IMR-90 (cell line): ENCODE measurements at regions not wholly inside any gene's neighbourhood (a gene's known extent, or its start where the extent isn't known, plus 50 kb on each side); places are given as distances from the start of the nearest gene placed in this dataset.
A peak's percentile ranks its signal among the peaks of the same experiment; 100 is the strongest.

Experiments used
- ATAC-seq: fragments of 200-7000 bp; cut with Tn5 transposase; 2 replicates; pipeline ENCODE4 v1.9.1; 2020; ENCODE audit warnings: low read depth, mild to moderate bottlenecking, moderate library complexity
- BruUV-seq: library from RNA; stranded (reverse); fragments of 400-500 nt; replicated peaks from 2 replicates; lab custom pipeline; 2021; lab: Mats Ljungman, UMichigan
- CTCF ChIA-PET: fragments of 300-600 bp; formaldehyde crosslinking; extraction: SDS; loops from one replicate; lab custom pipeline; 2021; ENCODE audit warnings: antibody characterized with exemption; lab: Yijun Ruan, JAX
- POLR2A ChIA-PET: fragments of 300-600 bp; sonication (Branson Sonifier 250); formaldehyde crosslinking; loops from one replicate; lab custom pipeline; 2022; ENCODE audit warnings: antibody characterized with exemption; ENCODE audit not compliant: unreplicated experiment; lab: Charles Lee
- DNase-seq: peaks from one replicate; pipeline ENCODE4 v3.0.0; 2013
- H2AFZ ChIP-seq: replicated peaks from 2 replicates; pipeline ENCODE3; 2013; ENCODE audit warnings: low read length, mild to moderate bottlenecking; ENCODE audit not compliant: poor library complexity
- H2AK5ac ChIP-seq: 2 replicates; pipeline ENCODE4 v1.6.1; 2013; ENCODE audit warnings: low read depth, low read length, inconsistent platforms
- H2AK9ac ChIP-seq: replicated peaks from 2 replicates; pipeline ENCODE3; 2013; ENCODE audit warnings: mild to moderate bottlenecking, low read depth, low read length, moderate library complexity; ENCODE audit not compliant: poor library complexity
- H2BK120ac ChIP-seq: 2 replicates; pipeline ENCODE4 v1.6.1; 2013; ENCODE audit warnings: low read depth, low read length, inconsistent platforms
- H2BK15ac ChIP-seq: 3 replicates; pipeline ENCODE4 v1.6.1; 2013; ENCODE audit warnings: low read depth, low read length, inconsistent platforms
- H2BK20ac ChIP-seq: 2 replicates; pipeline ENCODE4 v1.6.1; 2013; ENCODE audit warnings: low read depth, mild to moderate bottlenecking, inconsistent platforms, low read length, moderate library complexity
- H2BK5ac ChIP-seq: 2 replicates; pipeline ENCODE4 v1.6.1; 2013; ENCODE audit warnings: mild to moderate bottlenecking, low read depth, low read length, inconsistent platforms; ENCODE audit not compliant: poor library complexity, severe bottlenecking
- H3K14ac ChIP-seq: replicated peaks from 2 replicates; pipeline ENCODE4 v1.6.1; 2013; ENCODE audit warnings: low read depth, low read length, inconsistent platforms
- H3K18ac ChIP-seq: 2 replicates; pipeline ENCODE4 v1.6.1; 2013; ENCODE audit warnings: low read depth, low read length, control low read depth
- H3K23ac ChIP-seq: 2 replicates; pipeline ENCODE4 v1.6.1; 2013; ENCODE audit warnings: low read depth, low read length, inconsistent platforms
- H3K27ac ChIP-seq: 2 replicates; pipeline ENCODE4 v1.5.1; 2013; ENCODE audit warnings: mild to moderate bottlenecking, control low read depth, low read length; ENCODE audit not compliant: insufficient read depth
- H3K27me3 ChIP-seq: 2 replicates; pipeline ENCODE4 v1.6.1; 2013; ENCODE audit warnings: low read length; ENCODE audit not compliant: control insufficient read depth, insufficient read depth
- H3K36me3 ChIP-seq: 2 replicates; pipeline ENCODE4 v1.6.1; 2013; ENCODE audit warnings: low read length, mixed read lengths; ENCODE audit not compliant: control insufficient read depth, insufficient read depth
- H3K4ac ChIP-seq: 2 replicates; pipeline ENCODE4 v1.6.1; 2013; ENCODE audit warnings: low read depth, low read length, inconsistent platforms
- H3K4me1 ChIP-seq: 2 replicates; pipeline ENCODE4 v1.6.1; 2013; ENCODE audit warnings: low read length, mixed read lengths; ENCODE audit not compliant: control insufficient read depth, insufficient read depth
- H3K4me2 ChIP-seq: 2 replicates; pipeline ENCODE4 v1.6.1; 2013; ENCODE audit warnings: low read depth, mild to moderate bottlenecking, control low read depth, low read length, moderate library complexity
- H3K4me3 ChIP-seq: 2 replicates; pipeline ENCODE4 v1.5.1; 2013; ENCODE audit warnings: low read depth, mild to moderate bottlenecking, control low read depth, low read length, moderate library complexity; ENCODE audit not compliant: insufficient read depth
- H3K56ac ChIP-seq: 2 replicates; pipeline ENCODE4 v1.6.1; 2013; ENCODE audit warnings: low read length, inconsistent platforms; ENCODE audit not compliant: insufficient read depth; ENCODE audit errors: extremely low read depth
- H3K79me1 ChIP-seq, 2 experiments: 2 replicates each; pipeline ENCODE4 v1.6.1; 2013; ENCODE audit warnings: low read length in 2 of 2, inconsistent platforms in 1 of 2, low read depth in 1 of 2
- H3K9ac ChIP-seq: 2 replicates; pipeline ENCODE4 v1.6.1; 2013; ENCODE audit warnings: low read depth, low read length, control low read depth
- H3K9me1 ChIP-seq: 2 replicates; pipeline ENCODE4 v1.6.1; 2013; ENCODE audit warnings: low read length, inconsistent platforms; ENCODE audit not compliant: insufficient read depth
- H3K9me3 ChIP-seq: 2 replicates; pipeline ENCODE4 v1.6.1; 2013; ENCODE audit warnings: low read length; ENCODE audit not compliant: control insufficient read depth, insufficient read depth
- H4K20me1 ChIP-seq: 2 replicates; pipeline ENCODE4 v1.6.1; 2013; ENCODE audit warnings: low read length, inconsistent platforms; ENCODE audit not compliant: insufficient read depth
- H4K5ac ChIP-seq: 2 replicates; pipeline ENCODE4 v1.6.1; 2013; ENCODE audit warnings: mild to moderate bottlenecking, low read depth, low read length, control low read depth
- H4K8ac ChIP-seq, 2 experiments: 2 replicates each; pipeline ENCODE4 v1.6.1; 2013; ENCODE audit warnings: low read depth in 2 of 2, low read length in 2 of 2, control low read depth in 1 of 2, inconsistent platforms in 1 of 2
- H4K91ac ChIP-seq: 2 replicates; pipeline ENCODE4 v1.6.1; 2013; ENCODE audit warnings: low read depth, low read length, inconsistent platforms; ENCODE audit not compliant: insufficient read depth
- BHLHE40 ChIP-seq: fragments of 150-350 bp; IDR thresholded peaks from 2 replicates; pipeline ENCODE4 v1.6.1; 2016; ENCODE audit warnings: mild to moderate bottlenecking, low read depth, low read length
- CEBPB ChIP-seq: IDR thresholded peaks from 2 replicates; pipeline ENCODE4 v1.6.1; 2012; ENCODE audit warnings: low read depth, low read length, improper control_type of control experiment
- CHD1 ChIP-seq: IDR thresholded peaks from 2 replicates; pipeline ENCODE4 v1.6.1; 2012; ENCODE audit warnings: low read depth, low read length, improper control_type of control experiment
- ELK1 ChIP-seq: fragments of 150-350 bp; IDR thresholded peaks from 2 replicates; pipeline ENCODE4 v1.6.1; 2016; ENCODE audit warnings: low read depth, mild to moderate bottlenecking, low read length, moderate library complexity, borderline replicate concordance
- FOS ChIP-seq: fragments of 150-350 bp; IDR thresholded peaks from 2 replicates; pipeline ENCODE4 v1.6.1; 2016; ENCODE audit warnings: low read depth, low read length
- MAFK ChIP-seq: IDR thresholded peaks from 2 replicates; pipeline ENCODE4 v1.6.1; 2012; ENCODE audit warnings: low read depth, low read length, improper control_type of control experiment
- MAZ ChIP-seq: IDR thresholded peaks from 2 replicates; pipeline ENCODE4 v1.6.1; 2012; ENCODE audit warnings: low read depth, mild to moderate bottlenecking, low read length, improper control_type of control experiment, moderate library complexity, borderline replicate concordance
- MXI1 ChIP-seq: IDR thresholded peaks from 2 replicates; pipeline ENCODE4 v1.6.1; 2012; ENCODE audit warnings: low read depth, mild to moderate bottlenecking, low read length, moderate library complexity, borderline replicate concordance
- NFE2L2 ChIP-seq: fragments of 150-350 bp; IDR thresholded peaks from 2 replicates; pipeline ENCODE4 v1.6.1; 2016; ENCODE audit warnings: low read depth, mild to moderate bottlenecking, low read length
- POLR2A ChIP-seq: IDR thresholded peaks from 2 replicates; pipeline ENCODE4 v1.6.1; 2012; ENCODE audit warnings: mild to moderate bottlenecking, low read depth, low read length
- RAD21 ChIP-seq: IDR thresholded peaks from 2 replicates; pipeline ENCODE4 v1.6.1; 2012; ENCODE audit warnings: low read length, improper control_type of control experiment
- RCOR1 ChIP-seq: IDR thresholded peaks from 2 replicates; pipeline ENCODE4 v1.6.1; 2012; ENCODE audit warnings: mild to moderate bottlenecking, low read length, improper control_type of control experiment; ENCODE audit not compliant: insufficient replicate concordance
- RFX5 ChIP-seq: IDR thresholded peaks from 2 replicates; pipeline ENCODE4 v1.8.0; 2012; ENCODE audit warnings: low read depth, mild to moderate bottlenecking, low read length, moderate library complexity
- SMC3 ChIP-seq: fragments of 150-350 bp; IDR thresholded peaks from 2 replicates; pipeline ENCODE4 v1.6.1; 2016; ENCODE audit warnings: low read depth, mild to moderate bottlenecking, antibody characterized with exemption, low read length, moderate library complexity
- WGBS, 2 experiments: methylation state at CpG; one replicate each; pipeline versions ENCODE4 v1.1.5 to v1.1.7; 2013; ENCODE audit warnings: missing lambda C conversion rate in 2 of 2; ENCODE audit not compliant: insufficient read length in 1 of 2; ENCODE audit errors: extremely low coverage in 2 of 2; 5-methylcytosine and 5-hydroxymethylcytosine counted together
- dilution Hi-C: fragments of 300-500 bp; cut with HindIII; formaldehyde crosslinking; loops from one replicate; pipeline ENCODE4 v1.14.3; 2018; ENCODE audit warnings: low sequenced_read_pairs; ENCODE audit not compliant: unreplicated experiment
- in situ Hi-C: fragments of 300-500 bp; cut with MboI; formaldehyde crosslinking; loops from 3 replicates; pipeline ENCODE4 v1.14.3; 2019; ENCODE audit warnings: low sequenced_read_pairs, inconsistent platforms, mixed read lengths
- intact Hi-C: fragments of 100-400 bp; cut with micrococcal nuclease; formaldehyde crosslinking; loops from 2 replicates; pipeline ENCODE4 v1.10.0; 2022
- TF ChIP-seq, protein P1 (sequence below): fragments of 150-350 bp; IDR thresholded peaks from 2 replicates; pipeline ENCODE4 v1.6.1; 2017; ENCODE audit warnings: mild to moderate bottlenecking, antibody characterized with exemption, low read length, low read depth

DNA sequence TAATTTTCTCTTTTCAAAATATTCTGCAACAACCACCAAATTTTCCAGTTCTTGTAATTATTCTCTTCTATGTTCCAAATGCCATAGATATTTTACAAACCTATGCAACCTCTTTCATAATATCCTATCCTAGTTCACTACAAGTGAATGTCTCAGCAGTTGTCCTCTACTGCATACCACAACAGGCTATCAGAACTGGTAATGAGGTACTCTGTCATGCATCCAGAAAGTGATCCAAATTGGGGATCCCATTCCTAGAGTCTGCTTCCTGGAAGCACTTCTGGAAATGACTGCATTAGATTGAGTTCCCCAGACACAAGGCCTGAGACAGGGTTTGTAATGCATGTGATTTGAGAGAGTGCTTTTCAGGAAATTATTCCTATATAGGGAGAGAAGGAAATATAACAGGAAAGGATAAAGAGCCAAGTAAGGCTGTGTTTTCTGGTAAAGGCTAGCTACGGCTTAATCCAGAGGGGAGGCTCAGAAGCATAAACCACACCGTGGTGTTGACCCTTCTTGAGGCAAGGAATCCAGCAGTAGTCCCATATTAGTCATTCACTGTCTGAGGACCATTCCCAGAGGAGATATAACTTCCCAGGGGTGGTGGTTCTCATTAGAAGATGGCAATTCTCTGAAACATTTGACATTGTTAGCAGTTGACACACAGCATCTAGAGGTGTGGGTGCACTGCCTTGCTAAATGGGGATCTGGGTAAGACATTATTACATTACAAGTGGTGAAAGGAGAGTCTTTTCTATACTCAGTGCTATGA, 80.3 kb upstream of the FST start:
- Histone ChIP-seq H2BK20ac (peak overlapping the region; percentile 77; the same call in 1 of the 2 replicates), H4K20me1 (no peaks in the 10 kb centered on the region), H2BK120ac (peak overlapping the region; percentile 83), H3K14ac (peak overlapping the region; percentile 81; the same call in 1 of the 2 replicates), H3K4me1 (peaks cover 14% of the 10 kb centered on the region), H3K4ac (peak overlapping the region; percentile 61; the same call in 1 of the 2 replicates), H3K9ac (no peak overlapping the region), H3K23ac (peak overlapping the region; percentile 7; the same call in 1 of the 2 replicates), H3K9me1 (0 out of 2 replicates have a peak, but pooled peaks cover 2% of the 10 kb centered on the region), H3K18ac (peak overlapping the region; percentile 92; the same call in 1 of the 2 replicates), H2BK15ac (peak overlapping the region; percentile 77; the same call in 2 of the 3 replicates), H2BK5ac (peak overlapping the region; percentile 81), H3K9me3 (no peaks in the 10 kb centered on the region), H3K79me1 (0 out of 4 replicates have a peak, but pooled peaks cover 0 to 4% of the 10 kb centered on the region in 2 experiments), H3K4me2 (no peak overlapping the region), H3K4me3 (no peak overlapping the region), H4K5ac (peak overlapping the region; percentile 96; the same call in 1 of the 2 replicates), H2AK5ac (peak overlapping the region; percentile 46), H3K27me3 (no peaks in the 10 kb centered on the region), H3K56ac (no peak overlapping the region), H3K27ac (no peak overlapping the region), H2AFZ (peak overlapping the region; percentile 13), H2AK9ac (no peak overlapping the region), H4K91ac (peak overlapping the region; percentile 80), H4K8ac (peak overlapping the region; percentile 2 to 68; a peak in 2 of 4 replicates), H3K36me3 (no peaks in the 10 kb centered on the region)
- DNase-seq (no peak), ATAC-seq (no peak)
- ChIA-PET POLR2A (no interaction called here), CTCF (no interaction called here)
- in situ Hi-C loops (no loop called here), dilution Hi-C loops (no loop called here), intact Hi-C loops (no loop called here)
- no CpG with 5 or more reads among the region's 2 CpGs for WGBS, 2 experiments
- BruUV-seq: no TSS peak
- no peak for TF ChIP-seq RAD21
- TF ChIP-seq, protein P1, sequence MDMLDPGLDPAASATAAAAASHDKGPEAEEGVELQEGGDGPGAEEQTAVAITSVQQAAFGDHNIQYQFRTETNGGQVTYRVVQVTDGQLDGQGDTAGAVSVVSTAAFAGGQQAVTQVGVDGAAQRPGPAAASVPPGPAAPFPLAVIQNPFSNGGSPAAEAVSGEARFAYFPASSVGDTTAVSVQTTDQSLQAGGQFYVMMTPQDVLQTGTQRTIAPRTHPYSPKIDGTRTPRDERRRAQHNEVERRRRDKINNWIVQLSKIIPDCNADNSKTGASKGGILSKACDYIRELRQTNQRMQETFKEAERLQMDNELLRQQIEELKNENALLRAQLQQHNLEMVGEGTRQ: no peak
- no peak for TF ChIP-seq RFX5
- TF ChIP-seq SMC3: no peak
- TF ChIP-seq RCOR1: no peak
- no peak for TF ChIP-seq NFE2L2
- TF ChIP-seq CHD1: no peak
- TF ChIP-seq MAFK: no peak
- no peak for TF ChIP-seq MXI1
- no peak for TF ChIP-seq FOS
- no peak for TF ChIP-seq ELK1
- TF ChIP-seq CEBPB: no peak
- no peak for TF ChIP-seq POLR2A
- no peak for TF ChIP-seq MAZ
- no peak for TF ChIP-seq BHLHE40
